DMS153 treated with DMSO at 0.1 percent for 48 hours (cell line): ENCODE measurements at regions not wholly inside any gene's neighbourhood (a gene's known extent, or its start where the extent isn't known, plus 50 kb on each side); places are given as distances from the start of the nearest gene placed in this dataset.

Experiments used
- DNase-seq: peaks from one replicate; lab custom pipeline; 2025; ENCODE audit not compliant: unreplicated experiment; lab: John Stamatoyannopoulos, UW

GRCh38 chr1:198032668-198033067, 115.5 kb downstream of the LHX9 start:
- DNase-seq, result no peak

- no peak for DNase-seq
Observed at GRCh38 chr1:198040880-198041279, 115.9 kb upstream of the NEK7 start.

GRCh38 chr1:198042168-198042567, 114.6 kb upstream of the NEK7 start:
- no peak for DNase-seq

GRCh38 chr1:198047913-198048312, 108.9 kb upstream of the NEK7 start:
- no peak for DNase-seq

GRCh38 chr1:198054510-198054909, 102.3 kb upstream of the NEK7 start:
- DNase-seq, result no peak

- no peak for DNase-seq
Observed at GRCh38 chr1:198056255-198056654, 100.5 kb upstream of the NEK7 start.

GRCh38 chr1:198064181-198064580, 92.6 kb upstream of the NEK7 start:
- no peak for DNase-seq

- no peak for DNase-seq
Observed at GRCh38 chr1:198068285-198068684, 88.5 kb upstream of the NEK7 start.

- no peak for DNase-seq
Observed at GRCh38 chr1:198072177-198072576, 84.6 kb upstream of the NEK7 start.

GRCh38 chr1:198075296-198075695, 81.5 kb upstream of the NEK7 start:
- no peak for DNase-seq

GRCh38 chr1:198079432-198079951, 77.3 kb upstream of the NEK7 start:
- DNase-seq, result no peak

GRCh38 chr1:198082576-198082975, 74.2 kb upstream of the NEK7 start:
- DNase-seq, result no peak

- DNase-seq, result no peak
Observed at GRCh38 chr1:198083549-198083948, 73.2 kb upstream of the NEK7 start.

- DNase-seq, result no peak
Observed at GRCh38 chr1:198084241-198084908, 72.4 kb upstream of the NEK7 start.

GRCh38 chr1:198086051-198086745, 70.6 kb upstream of the NEK7 start:
- DNase-seq, result no peak

- no peak for DNase-seq
Observed at GRCh38 chr1:198087831-198088230, 69.0 kb upstream of the NEK7 start.

GRCh38 chr1:198088360-198089071, 68.3 kb upstream of the NEK7 start:
- peak; percentile 12 for DNase-seq

GRCh38 chr1:198096390-198096789, 60.4 kb upstream of the NEK7 start:
- DNase-seq, result no peak

- no peak for DNase-seq
Observed at GRCh38 chr1:198099755-198100154, 57.0 kb upstream of the NEK7 start.

GRCh38 chr1:198101716-198102453, 54.9 kb upstream of the NEK7 start:
- no peak for DNase-seq

- no peak for DNase-seq
Observed at GRCh38 chr1:198102454-198102827, 54.4 kb upstream of the NEK7 start.
